NB4 (cell line): ENCODE measurements at regions not wholly inside any gene's neighbourhood (a gene's known extent, or its start where the extent isn't known, plus 50 kb on each side); places are given as distances from the start of the nearest gene placed in this dataset.

Experiments
- DNase-seq: peaks from one replicate; pipeline ENCODE4 v3.0.0; 2010; ENCODE audit warnings: low read depth
- H3K4me3 ChIP-seq: one replicate; pipeline ENCODE4 v1.5.1; 2011; ENCODE audit warnings: mild to moderate bottlenecking, low read depth, low read length, moderate library complexity
- CTCF ChIP-seq: IDR thresholded peaks from one replicate; pipeline ENCODE4 v1.5.1; 2012; ENCODE audit warnings: low read depth, low read length
- MAX ChIP-seq: IDR thresholded peaks from 2 replicates; pipeline ENCODE4 v1.6.1; 2011; ENCODE audit warnings: low read depth, low read length
- MYC ChIP-seq: IDR thresholded peaks from 2 replicates; pipeline ENCODE4 v1.6.1; 2011; ENCODE audit warnings: low read depth, low read length
- POLR2A ChIP-seq: IDR thresholded peaks from 2 replicates; pipeline ENCODE4 v1.6.1; 2011; ENCODE audit warnings: mild to moderate bottlenecking; ENCODE audit not compliant: insufficient read length; ENCODE audit errors: extremely low read depth

DNA sequence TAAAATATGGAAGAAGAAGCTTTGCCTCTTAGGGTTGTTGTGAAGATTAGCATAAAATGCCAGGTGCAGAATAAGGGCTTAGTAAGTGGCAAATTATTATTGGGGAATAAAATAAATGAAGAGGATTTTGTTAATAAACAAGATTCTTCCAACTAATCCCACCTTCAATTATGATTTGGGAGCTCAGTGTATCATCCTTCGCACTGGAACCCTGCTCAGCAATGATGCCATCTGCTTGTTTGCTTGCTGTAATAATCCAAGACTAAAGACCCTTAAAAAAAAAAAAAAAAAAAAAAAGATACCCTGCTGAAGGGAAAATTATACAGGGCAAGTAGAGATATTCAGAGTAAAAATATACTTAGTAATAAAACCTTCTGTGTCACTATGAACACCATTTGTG is 62.0 kb upstream of the RREB1 start:
- H3K4me3 ChIP-seq = no peak overlapping the region
- DNase-seq = no peak

GRCh38 chr6:7047128-7047527 is 60.6 kb upstream of the RREB1 start:
- H3K4me3 ChIP-seq = no peak overlapping the region
- DNase-seq = no peak
- TF ChIP-seq MYC (no peak), POLR2A (no peak), MAX (no peak), CTCF (no peak)

More for the DNA sequence above, 62.0 kb upstream of the RREB1 start:
- TF ChIP-seq POLR2A (no peak), MYC (no peak), CTCF (no peak), MAX (no peak)

- H3K4me3 ChIP-seq = no peak overlapping the region
- DNase-seq = peak; percentile 77
- TF ChIP-seq CTCF (no peak), MAX (no peak), POLR2A (no peak), MYC (no peak)
These were observed 59.8 kb upstream of the RREB1 start for GRCh38 chr6:7047966-7048365.

GRCh38 chr6:7048894-7049293 is 58.9 kb upstream of the RREB1 start:
- TF ChIP-seq POLR2A (no peak), MAX (0 out of 2 replicates have a peak, but pooled peaks have one; percentile 6)
- peak; percentile 77 for DNase-seq
- no peak overlapping the region for H3K4me3 ChIP-seq

- H3K4me3 ChIP-seq = no peak overlapping the region
- DNase-seq = peak; percentile 51
- TF ChIP-seq POLR2A (no peak), MYC (no peak), CTCF (no peak), MAX (no peak)
These were observed 57.8 kb upstream of the RREB1 start for GRCh38 chr6:7050004-7050403.

DNA sequence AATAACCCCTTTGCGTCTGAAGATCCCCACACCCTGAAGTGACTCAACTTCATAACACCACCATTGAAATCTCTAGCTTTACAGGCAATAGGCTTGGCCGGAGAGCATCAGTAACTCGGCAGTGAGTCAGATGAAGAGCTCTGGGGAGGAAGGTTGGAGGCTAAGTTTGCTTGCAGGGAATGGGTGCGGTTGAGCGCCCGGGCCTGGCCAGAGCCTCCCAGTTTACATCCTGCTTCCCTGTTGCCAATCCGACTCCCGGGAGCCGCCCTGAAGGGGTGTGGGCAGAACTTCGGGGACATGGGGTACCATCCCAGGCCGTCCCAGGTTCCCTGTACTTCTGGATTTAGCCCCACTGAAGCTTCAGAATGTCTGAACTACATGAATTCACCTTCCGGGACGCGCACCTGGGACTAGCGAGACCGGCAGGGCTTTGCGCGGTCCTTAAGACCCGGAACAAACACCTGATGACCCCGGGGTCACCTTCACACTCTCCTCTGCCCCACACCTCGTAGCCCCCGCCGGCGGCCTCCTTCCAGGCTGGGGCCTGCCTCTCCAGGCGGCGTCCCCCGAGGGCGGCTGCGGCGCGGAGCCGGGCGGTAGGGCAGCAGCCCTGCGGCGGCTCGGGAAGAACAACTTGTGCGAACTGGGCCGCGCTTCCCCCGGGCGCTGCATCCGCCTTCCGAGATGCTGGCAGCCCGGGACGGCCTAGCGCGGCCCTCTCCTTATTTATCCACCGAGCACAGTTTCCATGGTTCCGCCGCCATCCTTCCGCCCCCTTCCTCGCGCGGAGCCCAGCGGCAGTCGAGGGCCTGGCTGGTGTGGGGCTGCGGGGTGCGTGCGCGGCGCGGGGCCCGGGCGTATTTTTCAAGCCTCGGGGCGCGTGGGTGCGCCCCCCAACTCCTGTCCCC is 56.6 kb upstream of the RREB1 start:
- DNase-seq = peak; percentile 93

More for the DNA sequence above, 56.6 kb upstream of the RREB1 start:
- peak overlapping the region; percentile 78 for H3K4me3 ChIP-seq
- TF ChIP-seq CTCF = no peak
- no peak for TF ChIP-seq POLR2A
- no peak; the same call in 1 of the 2 replicates for TF ChIP-seq MYC
- TF ChIP-seq MAX = 0 out of 2 replicates have a peak, but pooled peaks have one; percentile 7
